HG02571 (cell line): ENCODE measurements at regions not wholly inside any gene's neighbourhood (a gene's known extent, or its start where the extent isn't known, plus 50 kb on each side); places are given as distances from the start of the nearest gene placed in this dataset.

ENCODE experiments used
- ATAC-seq: cut with Tn5 transposase; IDR thresholded peaks from one replicate; pipeline ENCODE4 v1.9.1; 2021; ENCODE audit warnings: mild to moderate bottlenecking, moderate library complexity; ENCODE audit not compliant: unreplicated experiment

DNA sequence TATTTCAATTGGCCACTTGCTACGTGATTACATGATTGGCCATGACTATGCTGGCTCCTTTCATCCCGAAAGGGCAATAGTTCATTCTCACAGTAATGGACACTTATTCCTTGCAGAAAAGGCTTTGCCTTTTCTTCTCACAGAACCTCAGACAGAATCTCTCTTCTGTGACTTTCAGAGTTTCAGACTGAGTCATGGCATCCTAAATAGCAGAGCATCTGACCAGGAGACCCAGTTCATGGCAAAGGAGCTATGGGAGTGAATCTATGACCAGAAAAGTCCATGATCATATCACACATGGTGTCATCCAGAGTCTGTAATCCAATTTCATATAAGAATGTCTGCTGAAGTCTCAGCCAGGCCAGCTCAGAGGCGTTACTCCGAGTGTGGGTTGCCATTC lies 263.3 kb upstream of the CLNK start:
- no peak for ATAC-seq

DNA sequence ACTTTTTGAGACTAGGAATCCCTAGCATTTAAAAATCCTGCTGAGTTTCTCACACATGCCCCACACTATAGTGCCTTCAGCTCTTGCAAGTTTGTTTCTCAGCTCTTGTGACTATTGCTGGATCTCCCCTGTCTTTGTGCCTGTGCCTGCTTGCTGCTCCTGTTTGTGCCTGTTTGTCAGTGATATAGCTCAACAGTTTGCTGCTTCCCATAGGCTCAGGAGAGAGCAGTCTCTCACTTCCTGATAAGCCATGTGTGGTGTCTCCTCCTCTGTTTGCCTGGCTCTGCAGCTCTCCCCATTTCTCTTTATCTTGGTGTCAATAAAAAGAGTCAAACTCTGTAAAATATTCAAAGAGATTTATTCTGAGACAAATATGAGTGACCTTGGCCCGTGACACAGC lies 259.8 kb upstream of the CLNK start:
- ATAC-seq = no peak

DNA sequence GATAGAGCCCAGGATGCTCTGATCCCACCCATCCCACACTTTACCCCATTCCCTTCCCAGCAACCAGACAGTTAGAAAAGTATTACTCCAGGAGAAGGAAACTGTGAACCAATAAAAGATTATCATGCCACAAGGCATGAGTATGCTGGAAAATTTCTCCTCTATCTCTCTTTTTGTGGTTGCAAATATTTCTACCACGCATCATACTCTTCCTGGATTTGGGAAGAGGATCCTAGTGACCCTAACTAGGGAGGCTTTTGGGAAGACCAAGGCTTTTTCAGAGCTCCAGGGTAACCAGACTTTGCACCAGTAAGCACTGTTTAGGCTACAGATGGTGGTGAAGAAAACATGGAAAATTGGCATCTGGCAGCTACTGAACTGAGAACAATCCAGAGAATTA lies 257.6 kb upstream of the CLNK start:
- ATAC-seq = no peak

DNA sequence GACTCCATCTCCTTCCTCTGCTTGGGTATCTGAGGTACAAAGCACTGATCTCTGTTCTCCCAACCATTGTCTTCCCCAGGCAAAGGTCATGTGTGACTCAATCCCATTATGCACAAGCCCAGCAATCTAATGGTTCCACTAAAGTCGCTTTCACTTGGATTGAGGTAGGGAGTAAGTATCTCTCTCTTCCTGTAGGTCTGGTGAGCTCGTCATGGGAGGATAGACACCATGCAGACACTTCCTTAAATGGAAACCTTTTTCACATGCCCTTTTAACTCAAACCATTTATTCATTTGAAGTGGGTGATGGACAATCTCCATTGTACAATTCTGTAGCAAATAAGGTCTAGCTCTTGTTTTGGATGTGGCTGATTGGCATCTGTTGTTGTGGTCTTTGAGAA lies 245.2 kb upstream of the CLNK start:
- no peak for ATAC-seq

DNA sequence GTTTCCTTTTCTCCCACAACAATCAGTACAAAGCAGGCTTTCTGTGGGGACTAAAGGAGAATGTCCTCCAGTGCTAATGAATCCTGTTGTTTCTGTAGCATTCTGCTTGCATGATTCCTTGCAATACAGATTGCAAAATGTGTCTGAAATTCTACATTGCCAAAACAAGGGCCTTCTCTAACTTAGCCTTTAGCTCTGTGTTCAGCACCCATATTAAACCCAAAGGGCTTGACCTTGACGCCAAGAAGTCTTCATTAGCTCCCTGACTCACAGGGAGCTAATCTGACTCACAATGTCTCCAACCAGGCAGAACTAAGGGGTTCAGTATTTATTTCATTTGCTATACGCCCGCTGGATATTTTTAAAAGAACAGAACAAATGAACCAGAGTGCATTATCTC lies 241.4 kb upstream of the CLNK start:
- ATAC-seq = no peak

DNA sequence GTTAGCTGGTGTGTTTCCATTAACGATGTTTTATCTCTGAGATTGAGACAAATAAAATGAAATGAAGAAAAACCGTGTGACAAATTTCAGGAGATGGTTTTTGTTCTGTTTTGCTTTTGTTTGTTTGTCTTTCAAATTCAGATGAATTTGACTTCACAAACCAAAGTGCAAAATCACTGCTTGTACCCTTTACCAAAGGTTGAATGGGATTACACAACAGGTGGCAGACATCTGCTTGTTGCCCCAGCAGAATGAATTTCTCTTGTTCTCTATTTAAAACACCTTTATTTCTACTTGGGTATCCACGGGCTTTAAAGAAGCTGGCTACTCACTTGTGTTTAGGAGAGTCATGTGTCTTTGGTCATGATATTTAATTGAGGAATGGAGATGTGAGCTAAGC lies 239.7 kb upstream of the CLNK start:
- no peak for ATAC-seq

DNA sequence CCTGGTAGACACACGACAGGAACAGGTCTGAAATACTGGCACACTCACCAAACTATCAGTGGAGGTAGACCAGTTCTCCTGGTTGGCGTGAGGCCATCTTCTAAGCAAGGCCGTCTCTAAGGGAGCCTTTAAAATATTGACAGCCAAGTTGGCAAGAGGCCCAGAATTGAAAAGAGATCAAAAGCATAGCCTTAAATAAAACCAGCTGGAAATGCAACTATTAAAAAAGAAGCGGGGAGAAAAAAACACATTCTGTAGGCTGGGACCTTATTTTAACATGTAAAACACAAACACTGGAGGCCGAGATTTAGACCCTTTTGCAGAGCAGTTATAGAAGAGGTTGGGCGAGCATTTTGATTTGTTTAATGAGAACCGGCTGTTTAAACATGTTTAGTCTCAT lies 233.0 kb upstream of the CLNK start:
- ATAC-seq = no peak

DNA sequence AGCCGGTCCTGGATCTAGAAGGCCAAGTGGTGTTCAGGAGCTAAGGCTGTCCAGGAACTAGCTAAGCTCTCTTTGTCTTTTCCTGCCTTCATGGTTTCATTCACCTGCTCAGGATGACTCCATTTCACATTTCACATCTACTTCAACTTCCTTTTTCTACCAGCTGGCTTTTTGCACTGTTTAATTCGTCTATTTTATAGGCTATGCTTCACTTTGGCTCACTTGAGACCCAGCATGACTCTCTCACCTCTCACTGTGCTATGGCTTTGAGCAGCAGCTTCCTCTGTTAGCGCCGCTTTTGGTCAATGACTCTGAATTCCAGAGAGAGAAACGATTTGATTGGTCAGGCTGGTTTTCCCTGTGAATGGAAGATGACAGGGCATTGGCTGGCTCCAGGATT lies 213.5 kb upstream of the CLNK start:
- ATAC-seq = no peak

DNA sequence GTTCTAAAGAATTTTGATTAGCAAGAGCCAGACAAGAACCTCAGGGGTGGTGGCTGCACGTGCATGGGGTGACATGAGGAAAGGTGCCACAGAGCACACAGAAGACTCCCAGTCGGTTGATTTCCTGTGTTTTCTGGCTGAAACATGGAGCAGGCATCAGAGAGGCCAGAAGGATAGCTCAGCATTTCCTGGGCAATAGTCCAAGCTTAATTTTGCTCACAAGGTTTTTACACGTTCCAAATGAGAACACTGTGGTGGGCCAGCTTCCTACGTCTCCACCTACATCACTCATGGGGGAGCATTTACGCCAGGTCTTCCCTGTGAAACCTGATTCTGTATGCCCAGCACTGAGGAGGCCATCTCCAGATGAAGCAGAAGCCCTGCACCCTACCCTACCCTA lies 212.5 kb upstream of the CLNK start:
- ATAC-seq = no peak

DNA sequence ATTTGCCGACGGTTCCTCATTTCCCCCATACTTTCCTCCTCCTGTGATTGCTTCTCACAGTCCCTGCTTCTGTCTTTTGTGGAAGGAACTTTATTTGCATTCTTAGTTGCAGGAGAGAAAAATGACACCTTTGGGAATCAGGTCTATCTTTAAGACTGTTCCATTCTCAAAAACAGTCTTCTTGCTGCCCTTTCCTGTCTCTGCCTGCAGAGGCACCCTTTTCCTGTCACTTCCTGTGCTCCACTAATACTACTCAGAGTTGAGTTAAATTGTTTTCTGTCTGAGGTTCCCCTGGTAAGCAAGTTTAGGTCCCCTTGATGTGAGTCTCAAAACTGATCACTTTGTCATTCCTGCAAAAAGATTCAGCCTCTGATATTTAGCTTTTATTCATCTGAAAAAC lies 208.8 kb upstream of the CLNK start:
- ATAC-seq = no peak

DNA sequence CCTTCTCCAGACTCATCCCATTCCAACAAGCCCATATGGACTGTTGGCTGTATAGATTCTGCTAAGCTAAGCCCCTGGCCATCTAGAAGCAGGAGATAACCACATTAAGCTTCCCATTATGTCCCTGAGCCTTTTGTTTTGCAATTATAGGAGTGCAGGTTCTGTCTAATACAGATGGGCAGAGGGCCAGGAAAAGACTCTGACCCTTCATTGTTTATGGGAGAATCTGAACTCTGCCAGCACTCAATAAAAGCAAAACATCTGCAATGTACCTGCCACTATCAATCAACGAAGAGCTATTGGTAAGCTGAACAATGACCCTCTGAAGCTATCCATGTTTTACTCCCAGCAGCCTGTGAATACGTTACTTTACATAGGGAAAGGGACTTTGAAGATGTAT lies 207.3 kb upstream of the CLNK start:
- no peak for ATAC-seq

DNA sequence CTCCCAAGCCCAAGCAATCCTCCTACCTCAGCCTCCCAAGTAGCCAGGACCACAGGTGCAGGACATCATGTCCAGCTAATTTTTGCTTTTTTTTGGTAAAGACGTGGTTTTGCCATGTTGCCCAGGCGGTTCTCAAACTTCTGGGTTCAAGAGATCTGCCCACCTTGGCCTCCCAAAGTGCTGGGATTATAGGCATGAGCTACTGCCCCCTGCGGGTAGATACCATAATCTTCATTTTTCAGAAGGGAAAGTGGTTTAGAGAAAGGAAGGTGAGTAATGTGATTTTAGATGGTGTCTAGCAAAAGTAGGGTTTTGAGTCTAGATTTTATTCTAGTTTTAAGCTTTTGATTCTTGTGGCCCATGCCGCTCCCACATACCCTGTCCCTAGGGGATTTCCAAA lies 205.3 kb upstream of the CLNK start:
- no peak for ATAC-seq

DNA sequence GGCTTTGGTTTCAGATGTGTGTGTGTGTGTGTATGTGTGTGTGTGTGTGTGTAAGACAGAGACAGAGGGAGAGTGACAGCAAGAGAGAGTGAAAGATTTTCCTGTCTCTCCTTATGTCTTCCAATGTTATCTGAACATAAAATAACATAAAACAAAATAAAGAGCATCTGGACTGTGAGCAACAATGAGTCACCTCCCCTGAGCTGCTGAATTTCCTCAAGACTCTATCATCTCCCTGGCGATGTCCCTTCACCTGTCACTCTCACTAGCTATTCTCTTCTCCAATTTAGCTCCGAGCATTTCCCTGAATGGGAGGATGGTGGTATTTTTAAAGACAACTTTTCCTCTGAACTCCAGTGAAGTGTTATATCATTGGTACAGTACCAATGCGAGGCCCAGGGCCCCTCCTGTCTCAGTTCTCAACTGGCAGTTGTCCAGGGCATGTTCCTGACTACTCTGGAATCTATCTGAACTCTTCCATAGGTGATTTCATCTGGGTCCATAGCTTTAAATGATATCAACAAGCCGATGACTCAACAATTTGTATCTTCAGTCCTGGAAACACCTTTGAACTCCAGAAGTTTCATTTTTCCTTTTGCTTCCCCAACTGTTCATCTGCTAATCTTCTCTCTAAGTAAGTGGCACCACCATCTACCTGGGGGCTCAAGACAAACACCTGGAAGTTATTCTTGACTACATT lies 195.0 kb upstream of the CLNK start:
- no peak for ATAC-seq

DNA sequence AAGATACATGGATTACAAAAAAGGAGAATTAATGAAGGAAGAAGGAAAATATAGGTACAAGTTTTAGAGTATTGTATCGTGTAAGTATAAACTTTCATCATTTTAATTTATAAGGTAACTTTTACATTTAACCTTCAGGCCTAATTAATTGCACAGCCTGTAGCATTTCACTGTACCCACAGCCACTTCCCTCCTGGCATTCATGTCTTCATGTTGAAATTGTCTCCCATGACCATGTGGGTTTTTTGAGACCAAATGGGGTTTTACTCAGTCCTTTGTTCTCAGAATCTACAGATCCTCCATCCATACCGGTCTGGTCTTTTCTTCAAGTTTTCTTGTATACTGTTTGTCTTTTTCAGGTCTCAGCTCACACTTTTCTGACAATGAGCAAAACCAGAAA lies 194.3 kb upstream of the CLNK start:
- ATAC-seq = no peak

DNA sequence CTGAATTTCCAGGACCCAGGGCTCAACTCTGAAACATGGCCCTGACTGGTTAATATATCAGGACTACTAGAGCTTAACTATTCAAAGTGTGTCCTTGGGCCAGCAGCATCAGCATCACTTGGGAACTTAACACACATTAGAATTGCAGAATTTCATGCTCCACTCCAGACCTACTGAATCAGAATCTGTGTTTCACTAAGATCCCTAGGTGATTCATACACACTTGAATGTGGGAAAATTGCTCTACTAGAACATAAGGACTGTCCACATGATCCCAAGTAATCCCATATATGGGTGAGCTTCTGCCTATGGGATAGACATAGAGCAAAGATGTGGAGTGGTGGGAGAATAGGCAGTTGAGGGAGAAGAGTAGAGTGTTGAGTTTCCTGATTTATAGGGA lies 192.5 kb upstream of the CLNK start:
- no peak for ATAC-seq

DNA sequence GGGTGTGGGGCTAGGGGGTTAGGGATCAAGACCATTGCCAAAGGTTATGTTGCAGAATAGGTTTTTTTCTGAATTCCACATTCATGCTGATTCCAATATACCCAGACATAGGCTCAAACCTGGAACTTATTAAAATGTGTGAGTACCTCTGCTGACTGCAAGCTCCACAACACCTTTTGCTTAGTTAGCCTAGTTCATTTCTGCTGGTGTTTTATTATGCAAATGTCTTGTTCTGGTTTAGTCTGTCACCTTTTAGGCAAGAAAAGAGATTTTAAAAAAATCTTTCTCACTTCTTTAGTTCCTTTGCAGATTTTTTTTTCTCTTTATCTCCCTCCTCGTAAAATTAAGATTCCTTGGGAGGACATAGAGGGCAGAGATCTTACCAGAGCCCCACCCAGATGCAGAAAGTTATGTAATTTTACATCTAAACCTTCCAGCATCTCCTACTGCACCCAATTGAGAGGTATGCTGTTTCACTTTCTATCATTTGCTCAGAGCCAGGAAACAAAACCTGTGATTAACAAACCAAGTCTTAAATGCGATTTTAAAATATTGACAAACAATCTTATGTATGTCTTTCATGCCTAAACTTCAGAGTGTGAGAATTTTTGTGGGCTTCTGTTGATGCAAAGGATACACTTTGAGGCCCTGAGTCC lies 190.7 kb upstream of the CLNK start:
- ATAC-seq = no peak

DNA sequence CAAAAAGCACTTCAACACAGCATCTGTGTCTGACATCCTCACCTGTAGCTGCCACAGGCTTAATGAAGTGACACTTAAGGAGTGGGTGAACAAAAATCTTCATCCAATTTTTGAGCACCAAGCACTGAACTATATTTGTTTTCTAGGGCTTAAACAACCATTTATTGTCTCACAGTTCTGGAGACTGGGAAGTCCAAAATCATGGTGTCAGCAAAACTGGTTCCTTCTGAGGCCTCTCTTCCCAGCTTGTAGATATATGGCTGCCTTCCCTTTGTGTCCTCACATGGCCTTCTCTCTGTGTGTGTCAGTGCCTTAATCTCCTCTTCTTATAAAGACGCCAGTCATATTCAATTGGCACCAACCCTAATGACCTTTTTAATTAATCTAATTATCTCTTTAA lies 189.2 kb upstream of the CLNK start:
- no peak for ATAC-seq

DNA sequence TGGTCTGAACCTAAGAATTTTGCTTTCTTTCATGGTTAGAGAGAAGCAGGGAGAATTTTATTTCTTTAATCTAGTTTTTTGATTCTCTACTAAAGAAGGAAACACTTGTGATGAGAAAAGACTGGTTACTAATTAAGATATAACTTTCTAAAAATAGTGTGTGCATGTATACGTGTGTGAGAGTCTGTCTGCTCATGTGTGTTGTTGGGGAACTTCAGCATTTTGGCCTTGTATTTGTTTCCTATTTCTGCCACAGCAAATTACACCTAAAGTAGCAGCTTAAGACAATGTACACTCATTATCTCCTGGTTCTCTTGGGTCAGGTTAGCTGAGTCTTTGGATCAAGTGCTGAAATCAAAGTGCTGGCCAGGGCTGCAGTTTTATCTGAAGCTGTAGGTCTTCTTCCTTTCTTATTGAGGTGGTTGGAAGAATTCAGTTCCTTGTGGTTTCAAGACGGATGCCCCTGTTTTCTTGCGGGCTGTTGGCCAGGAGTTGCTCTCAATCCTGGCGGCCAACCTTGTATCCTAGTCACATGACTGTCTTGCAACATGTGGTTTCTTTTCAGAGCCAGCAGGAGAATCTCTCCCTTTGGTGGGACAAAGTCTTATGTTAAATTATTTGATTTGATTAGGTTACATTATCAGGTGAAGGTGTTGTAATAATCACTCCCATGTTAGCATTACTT lies 188.4 kb upstream of the CLNK start:
- ATAC-seq = no peak

DNA sequence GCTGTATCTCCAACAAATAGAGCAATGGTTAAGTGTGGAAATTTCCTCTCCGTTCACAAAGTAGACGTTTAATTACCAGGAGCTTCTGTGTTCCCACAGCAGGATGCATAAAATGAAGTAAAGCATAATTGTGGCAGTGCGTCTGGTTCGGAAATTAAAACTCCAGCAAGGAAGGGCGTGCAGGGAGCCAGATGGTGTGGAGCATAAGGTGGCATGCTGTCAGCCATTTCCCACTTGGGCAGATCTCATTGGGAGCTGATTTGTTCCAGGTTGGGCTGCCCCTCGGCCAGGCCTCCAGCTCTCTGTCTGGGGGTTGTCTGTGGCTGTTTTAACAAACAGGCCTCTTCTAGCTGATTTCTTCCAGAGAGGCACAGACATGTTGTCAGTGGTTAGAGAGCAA lies 182.1 kb upstream of the CLNK start:
- ATAC-seq = no peak

DNA sequence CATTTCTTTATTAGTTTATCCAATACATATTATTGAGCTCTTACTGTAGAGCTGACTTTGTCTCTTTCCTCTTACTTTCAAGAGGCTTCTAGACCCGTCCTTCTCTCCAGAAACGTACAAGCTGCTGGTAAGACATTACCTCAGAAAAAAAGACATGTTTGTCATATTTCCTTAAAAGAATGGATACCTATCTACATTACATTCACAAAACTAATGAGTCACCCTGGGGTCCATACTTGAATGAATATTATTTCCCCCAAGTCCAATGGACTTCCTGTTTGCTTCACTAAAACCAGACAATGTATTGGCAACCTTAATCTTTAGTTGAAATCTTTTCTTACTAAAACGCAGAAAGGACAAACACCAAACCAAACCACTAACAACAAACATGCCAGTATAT lies 176.5 kb upstream of the CLNK start:
- ATAC-seq = no peak

DNA sequence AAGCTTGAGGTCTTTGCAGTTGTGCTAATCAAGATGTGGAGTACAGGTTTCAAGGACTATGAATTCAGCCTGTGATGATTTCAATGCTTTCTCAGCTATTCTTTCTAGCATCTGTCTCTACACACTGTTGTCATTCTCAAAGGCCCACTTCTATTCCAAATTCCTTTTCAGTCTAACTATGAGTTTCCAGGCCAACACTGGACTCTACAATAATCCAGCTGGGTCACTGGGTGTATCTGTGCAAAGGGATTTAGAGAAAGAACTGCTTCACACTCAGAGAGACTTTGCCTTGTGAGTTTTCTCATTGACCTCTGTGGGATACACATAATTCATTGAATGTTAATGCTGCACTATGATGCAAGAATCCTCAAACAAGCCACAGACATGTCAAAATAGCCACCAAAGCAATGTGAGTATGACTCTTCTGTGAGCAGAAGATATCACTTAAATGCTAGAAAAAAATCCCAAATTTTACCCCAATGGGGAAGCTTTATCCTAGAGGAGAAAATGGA lies 171.8 kb upstream of the CLNK start:
- no peak for ATAC-seq

DNA sequence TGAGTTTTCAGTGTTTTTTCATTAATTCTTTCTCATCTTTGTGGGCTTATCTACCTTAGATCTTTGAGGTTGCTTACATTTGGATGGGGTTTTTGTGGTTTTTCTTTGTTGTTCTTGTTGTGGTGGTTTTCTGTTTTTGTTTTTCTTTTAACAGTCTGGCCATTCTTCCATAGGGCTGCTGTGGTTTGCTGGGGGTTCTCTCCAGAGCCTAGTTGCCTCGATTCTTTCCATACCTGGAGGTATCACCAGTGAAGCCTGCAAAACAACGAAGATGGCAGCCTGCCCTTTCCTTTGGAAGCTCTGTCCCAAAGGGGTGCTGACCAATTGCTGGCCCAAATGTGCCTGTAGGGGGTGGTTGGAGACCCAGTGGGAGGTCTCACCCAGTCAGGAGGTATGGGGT lies 168.6 kb upstream of the CLNK start:
- no peak for ATAC-seq
